Rectal smooth muscle tissue (tissue), 1 donor: ENCODE measurements at regions not wholly inside any gene's neighbourhood (a gene's known extent, or its start where the extent isn't known, plus 50 kb on each side); places are given as distances from the start of the nearest gene placed in this dataset.

ENCODE experiments used
- H3K27ac ChIP-seq: one replicate; pipeline ENCODE4 v1.7.0; 2013; ENCODE audit warnings: low read depth, low read length, inconsistent platforms
- H3K27me3 ChIP-seq: one replicate; pipeline ENCODE4 v1.7.0; 2013; ENCODE audit warnings: low read length; ENCODE audit not compliant: control insufficient read depth, insufficient read depth
- H3K36me3 ChIP-seq: one replicate; pipeline ENCODE4 v1.7.0; 2013; ENCODE audit warnings: low read length; ENCODE audit not compliant: control insufficient read depth, insufficient read depth
- H3K4me1 ChIP-seq: one replicate; pipeline ENCODE4 v1.7.0; 2013; ENCODE audit warnings: low read length; ENCODE audit not compliant: control insufficient read depth, insufficient read depth
- H3K4me3 ChIP-seq: one replicate; pipeline ENCODE4 v1.7.0; 2013; ENCODE audit warnings: low read length
- H3K9ac ChIP-seq: one replicate; pipeline ENCODE4 v1.7.0; 2013; ENCODE audit warnings: low read length

- H3K4me3 ChIP-seq = no peak overlapping the region
- no peak overlapping the region for H3K9ac ChIP-seq
- no peak overlapping the region for H3K27ac ChIP-seq
- H3K4me1 ChIP-seq = no peaks in the 10 kb centered on the region
- no peaks in the 10 kb centered on the region for H3K36me3 ChIP-seq
- peaks cover 3% of the 10 kb centered on the region for H3K27me3 ChIP-seq
These were observed 136.4 kb downstream of the OLFM1 start for GRCh38 chr9:135223831-135224230.

- Histone ChIP-seq H3K36me3 (no peaks in the 10 kb centered on the region), H3K4me3 (no peak overlapping the region), H3K27me3 (peaks cover 3% of the 10 kb centered on the region), H3K4me1 (no peaks in the 10 kb centered on the region), H3K27ac (no peak overlapping the region), H3K9ac (no peak overlapping the region)
These were observed 136.9 kb downstream of the OLFM1 start for GRCh38 chr9:135224286-135224877.

GRCh38 chr9:135224921-135225541 lies 137.6 kb downstream of the OLFM1 start:
- H3K36me3 ChIP-seq = no peaks in the 10 kb centered on the region
- no peaks in the 10 kb centered on the region for H3K27me3 ChIP-seq
- H3K27ac ChIP-seq = no peak overlapping the region
- no peak overlapping the region for H3K9ac ChIP-seq
- no peaks in the 10 kb centered on the region for H3K4me1 ChIP-seq
- no peak overlapping the region for H3K4me3 ChIP-seq

GRCh38 chr9:135225619-135226228 lies 138.3 kb downstream of the OLFM1 start:
- Histone ChIP-seq H3K36me3 (no peaks in the 10 kb centered on the region), H3K27ac (no peak overlapping the region), H3K27me3 (no peaks in the 10 kb centered on the region), H3K4me3 (no peak overlapping the region), H3K9ac (no peak overlapping the region), H3K4me1 (no peaks in the 10 kb centered on the region)

- Histone ChIP-seq H3K36me3 (no peaks in the 10 kb centered on the region), H3K4me3 (no peak overlapping the region), H3K4me1 (no peaks in the 10 kb centered on the region), H3K27ac (no peak overlapping the region), H3K9ac (no peak overlapping the region), H3K27me3 (no peaks in the 10 kb centered on the region)
These were observed 139.0 kb downstream of the OLFM1 start for GRCh38 chr9:135226369-135227050.

GRCh38 chr9:135227641-135228251 lies 140.3 kb downstream of the OLFM1 start:
- Histone ChIP-seq H3K9ac (no peak overlapping the region), H3K36me3 (no peaks in the 10 kb centered on the region), H3K27ac (no peak overlapping the region), H3K4me3 (no peak overlapping the region), H3K27me3 (no peaks in the 10 kb centered on the region), H3K4me1 (no peaks in the 10 kb centered on the region)

- Histone ChIP-seq H3K36me3 (no peaks in the 10 kb centered on the region), H3K27me3 (no peaks in the 10 kb centered on the region), H3K4me3 (no peak overlapping the region), H3K9ac (no peak overlapping the region), H3K4me1 (no peaks in the 10 kb centered on the region), H3K27ac (no peak overlapping the region)
These were observed 141.0 kb downstream of the OLFM1 start for GRCh38 chr9:135228345-135228982.

- Histone ChIP-seq H3K27ac (no peak overlapping the region), H3K9ac (no peak overlapping the region), H3K27me3 (no peaks in the 10 kb centered on the region), H3K36me3 (no peaks in the 10 kb centered on the region), H3K4me1 (no peaks in the 10 kb centered on the region), H3K4me3 (no peak overlapping the region)
These were observed 141.6 kb downstream of the OLFM1 start for GRCh38 chr9:135228983-135229625.

- Histone ChIP-seq H3K9ac (no peak overlapping the region), H3K36me3 (no peaks in the 10 kb centered on the region), H3K27me3 (no peaks in the 10 kb centered on the region), H3K4me3 (no peak overlapping the region), H3K27ac (no peak overlapping the region), H3K4me1 (no peaks in the 10 kb centered on the region)
These were observed 142.4 kb downstream of the OLFM1 start for GRCh38 chr9:135229701-135230385.

GRCh38 chr9:135230386-135230765 lies 142.9 kb downstream of the OLFM1 start:
- Histone ChIP-seq H3K4me3 (no peak overlapping the region), H3K4me1 (no peaks in the 10 kb centered on the region), H3K36me3 (no peaks in the 10 kb centered on the region), H3K27ac (no peak overlapping the region), H3K9ac (no peak overlapping the region), H3K27me3 (no peaks in the 10 kb centered on the region)

- Histone ChIP-seq H3K27ac (no peak overlapping the region), H3K27me3 (no peaks in the 10 kb centered on the region)
These were observed 143.5 kb downstream of the OLFM1 start for GRCh38 chr9:135230817-135231520.

More at GRCh38 chr9:135230817-135231520, 143.5 kb downstream of the OLFM1 start:
- Histone ChIP-seq H3K36me3 (no peaks in the 10 kb centered on the region), H3K9ac (no peak overlapping the region), H3K4me3 (no peak overlapping the region), H3K4me1 (no peaks in the 10 kb centered on the region)
